GM12865 (cell line): ENCODE measurements at regions not wholly inside any gene's neighbourhood (a gene's known extent, or its start where the extent isn't known, plus 50 kb on each side); places are given as distances from the start of the nearest gene placed in this dataset.

Experiments
- DNase-seq: peaks from one replicate; pipeline ENCODE4 v3.0.0; 2010; ENCODE audit warnings: low read depth
- H3K4me3 ChIP-seq: 2 replicates; pipeline ENCODE4 v1.5.1; 2011; ENCODE audit warnings: mild to moderate bottlenecking, low read depth, low read length, control low read depth
- CTCF ChIP-seq: IDR thresholded peaks from 2 replicates; pipeline ENCODE4 v1.5.1; 2011; ENCODE audit warnings: low read length, control low read depth, low read depth, inconsistent platforms; ENCODE audit not compliant: insufficient read depth; ENCODE audit errors: missing control alignments

- TF ChIP-seq CTCF = no peak
- DNase-seq = no peak
Measured at GRCh38 chr5:85148701-85149100, 764.0 kb upstream of the EDIL3 start.

GRCh38 chr5:85159395-85159794, 774.7 kb upstream of the EDIL3 start:
- DNase-seq = no peak
- TF ChIP-seq CTCF = no peak
- H3K4me3 ChIP-seq = no peak overlapping the region

More at GRCh38 chr5:85148701-85149100, 764.0 kb upstream of the EDIL3 start:
- no peak overlapping the region for H3K4me3 ChIP-seq

GRCh38 chr5:85168474-85168873, 783.8 kb upstream of the EDIL3 start:
- no peak for TF ChIP-seq CTCF
- H3K4me3 ChIP-seq = no peak overlapping the region
- DNase-seq = no peak

GRCh38 chr5:85170183-85170582, 785.5 kb upstream of the EDIL3 start:
- peak; percentile 18 for DNase-seq
- no peak for TF ChIP-seq CTCF
- H3K4me3 ChIP-seq = no peak overlapping the region

GRCh38 chr5:85173469-85173868, 788.8 kb upstream of the EDIL3 start:
- DNase-seq = no peak
- H3K4me3 ChIP-seq = no peak overlapping the region
- TF ChIP-seq CTCF = no peak

- TF ChIP-seq CTCF = no peak
- H3K4me3 ChIP-seq = no peak overlapping the region
- DNase-seq = no peak
Measured at GRCh38 chr5:85182344-85182743, 797.7 kb upstream of the EDIL3 start.

- no peak for TF ChIP-seq CTCF
- DNase-seq = no peak
- no peak overlapping the region for H3K4me3 ChIP-seq
Measured at GRCh38 chr5:85204289-85204688, 819.6 kb upstream of the EDIL3 start.
